Neural cell (in vitro differentiated cells): ENCODE measurements at regions not wholly inside any gene's neighbourhood (a gene's known extent, or its start where the extent isn't known, plus 50 kb on each side); places are given as distances from the start of the nearest gene placed in this dataset.

Experiments
- CTCF ChIP-seq: fragments of 450-650 bp; IDR thresholded peaks from 2 replicates; pipeline ENCODE4 v1.5.1; 2014; ENCODE audit warnings: antibody characterized with exemption, mild to moderate bottlenecking, moderate library complexity; ENCODE audit not compliant: poor library complexity, severe bottlenecking
- SMC3 ChIP-seq: fragments of 450-650 bp; conservative IDR thresholded peaks from 2 replicates; pipeline ENCODE4 v1.6.1; 2014; ENCODE audit warnings: antibody characterized with exemption, mild to moderate bottlenecking, moderate library complexity; ENCODE audit not compliant: poor library complexity

- TF ChIP-seq CTCF (no peak), SMC3 (no peak)
These were observed 817.4 kb upstream of the ACVR2A start for GRCh38 chr2:147027436-147027835.
